IMR-90 (cell line): ENCODE measurements at regions not wholly inside any gene's neighbourhood (a gene's known extent, or its start where the extent isn't known, plus 50 kb on each side); places are given as distances from the start of the nearest gene placed in this dataset.

Experiments
- ATAC-seq: fragments of 200-7000 bp; cut with Tn5 transposase; 2 replicates; pipeline ENCODE4 v1.9.1; 2020; ENCODE audit warnings: low read depth, mild to moderate bottlenecking, moderate library complexity
- BruUV-seq: library from RNA; stranded (reverse); fragments of 400-500 nt; replicated peaks from 2 replicates; lab custom pipeline; 2021; lab: Mats Ljungman, UMichigan
- CTCF ChIA-PET: fragments of 300-600 bp; formaldehyde crosslinking; extraction: SDS; loops from one replicate; lab custom pipeline; 2021; ENCODE audit warnings: antibody characterized with exemption; lab: Yijun Ruan, JAX
- POLR2A ChIA-PET: fragments of 300-600 bp; sonication (Branson Sonifier 250); formaldehyde crosslinking; loops from one replicate; lab custom pipeline; 2022; ENCODE audit warnings: antibody characterized with exemption; ENCODE audit not compliant: unreplicated experiment; lab: Charles Lee
- DNase-seq: peaks from one replicate; pipeline ENCODE4 v3.0.0; 2013
- H2AFZ ChIP-seq: replicated peaks from 2 replicates; pipeline ENCODE3; 2013; ENCODE audit warnings: low read length, mild to moderate bottlenecking; ENCODE audit not compliant: poor library complexity
- H2AK5ac ChIP-seq: 2 replicates; pipeline ENCODE4 v1.6.1; 2013; ENCODE audit warnings: low read depth, low read length, inconsistent platforms
- H2AK9ac ChIP-seq: replicated peaks from 2 replicates; pipeline ENCODE3; 2013; ENCODE audit warnings: mild to moderate bottlenecking, low read depth, low read length, moderate library complexity; ENCODE audit not compliant: poor library complexity
- H2BK120ac ChIP-seq: 2 replicates; pipeline ENCODE4 v1.6.1; 2013; ENCODE audit warnings: low read depth, low read length, inconsistent platforms
- H2BK15ac ChIP-seq: 3 replicates; pipeline ENCODE4 v1.6.1; 2013; ENCODE audit warnings: low read depth, low read length, inconsistent platforms
- H2BK20ac ChIP-seq: 2 replicates; pipeline ENCODE4 v1.6.1; 2013; ENCODE audit warnings: low read depth, mild to moderate bottlenecking, inconsistent platforms, low read length, moderate library complexity
- H2BK5ac ChIP-seq: 2 replicates; pipeline ENCODE4 v1.6.1; 2013; ENCODE audit warnings: mild to moderate bottlenecking, low read depth, low read length, inconsistent platforms; ENCODE audit not compliant: poor library complexity, severe bottlenecking
- H3K14ac ChIP-seq: replicated peaks from 2 replicates; pipeline ENCODE4 v1.6.1; 2013; ENCODE audit warnings: low read depth, low read length, inconsistent platforms
- H3K18ac ChIP-seq: 2 replicates; pipeline ENCODE4 v1.6.1; 2013; ENCODE audit warnings: low read depth, low read length, control low read depth
- H3K23ac ChIP-seq: 2 replicates; pipeline ENCODE4 v1.6.1; 2013; ENCODE audit warnings: low read depth, low read length, inconsistent platforms
- H3K27ac ChIP-seq: 2 replicates; pipeline ENCODE4 v1.5.1; 2013; ENCODE audit warnings: mild to moderate bottlenecking, control low read depth, low read length; ENCODE audit not compliant: insufficient read depth
- H3K27me3 ChIP-seq: 2 replicates; pipeline ENCODE4 v1.6.1; 2013; ENCODE audit warnings: low read length; ENCODE audit not compliant: control insufficient read depth, insufficient read depth
- H3K36me3 ChIP-seq: 2 replicates; pipeline ENCODE4 v1.6.1; 2013; ENCODE audit warnings: low read length, mixed read lengths; ENCODE audit not compliant: control insufficient read depth, insufficient read depth
- H3K4ac ChIP-seq: 2 replicates; pipeline ENCODE4 v1.6.1; 2013; ENCODE audit warnings: low read depth, low read length, inconsistent platforms
- H3K4me1 ChIP-seq: 2 replicates; pipeline ENCODE4 v1.6.1; 2013; ENCODE audit warnings: low read length, mixed read lengths; ENCODE audit not compliant: control insufficient read depth, insufficient read depth
- H3K4me2 ChIP-seq: 2 replicates; pipeline ENCODE4 v1.6.1; 2013; ENCODE audit warnings: low read depth, mild to moderate bottlenecking, control low read depth, low read length, moderate library complexity
- H3K4me3 ChIP-seq: 2 replicates; pipeline ENCODE4 v1.5.1; 2013; ENCODE audit warnings: low read depth, mild to moderate bottlenecking, control low read depth, low read length, moderate library complexity; ENCODE audit not compliant: insufficient read depth
- H3K56ac ChIP-seq: 2 replicates; pipeline ENCODE4 v1.6.1; 2013; ENCODE audit warnings: low read length, inconsistent platforms; ENCODE audit not compliant: insufficient read depth; ENCODE audit errors: extremely low read depth
- H3K79me1 ChIP-seq, 2 experiments: 2 replicates each; pipeline ENCODE4 v1.6.1; 2013; ENCODE audit warnings: low read length in 2 of 2, inconsistent platforms in 1 of 2, low read depth in 1 of 2
- H3K9ac ChIP-seq: 2 replicates; pipeline ENCODE4 v1.6.1; 2013; ENCODE audit warnings: low read depth, low read length, control low read depth
- H3K9me1 ChIP-seq: 2 replicates; pipeline ENCODE4 v1.6.1; 2013; ENCODE audit warnings: low read length, inconsistent platforms; ENCODE audit not compliant: insufficient read depth
- H3K9me3 ChIP-seq: 2 replicates; pipeline ENCODE4 v1.6.1; 2013; ENCODE audit warnings: low read length; ENCODE audit not compliant: control insufficient read depth, insufficient read depth
- H4K20me1 ChIP-seq: 2 replicates; pipeline ENCODE4 v1.6.1; 2013; ENCODE audit warnings: low read length, inconsistent platforms; ENCODE audit not compliant: insufficient read depth
- H4K5ac ChIP-seq: 2 replicates; pipeline ENCODE4 v1.6.1; 2013; ENCODE audit warnings: mild to moderate bottlenecking, low read depth, low read length, control low read depth
- H4K8ac ChIP-seq, 2 experiments: 2 replicates each; pipeline ENCODE4 v1.6.1; 2013; ENCODE audit warnings: low read depth in 2 of 2, low read length in 2 of 2, control low read depth in 1 of 2, inconsistent platforms in 1 of 2
- H4K91ac ChIP-seq: 2 replicates; pipeline ENCODE4 v1.6.1; 2013; ENCODE audit warnings: low read depth, low read length, inconsistent platforms; ENCODE audit not compliant: insufficient read depth
- BHLHE40 ChIP-seq: fragments of 150-350 bp; IDR thresholded peaks from 2 replicates; pipeline ENCODE4 v1.6.1; 2016; ENCODE audit warnings: mild to moderate bottlenecking, low read depth, low read length
- CEBPB ChIP-seq: IDR thresholded peaks from 2 replicates; pipeline ENCODE4 v1.6.1; 2012; ENCODE audit warnings: low read depth, low read length, improper control_type of control experiment
- CHD1 ChIP-seq: IDR thresholded peaks from 2 replicates; pipeline ENCODE4 v1.6.1; 2012; ENCODE audit warnings: low read depth, low read length, improper control_type of control experiment
- ELK1 ChIP-seq: fragments of 150-350 bp; IDR thresholded peaks from 2 replicates; pipeline ENCODE4 v1.6.1; 2016; ENCODE audit warnings: low read depth, mild to moderate bottlenecking, low read length, moderate library complexity, borderline replicate concordance
- FOS ChIP-seq: fragments of 150-350 bp; IDR thresholded peaks from 2 replicates; pipeline ENCODE4 v1.6.1; 2016; ENCODE audit warnings: low read depth, low read length
- MAFK ChIP-seq: IDR thresholded peaks from 2 replicates; pipeline ENCODE4 v1.6.1; 2012; ENCODE audit warnings: low read depth, low read length, improper control_type of control experiment
- MAZ ChIP-seq: IDR thresholded peaks from 2 replicates; pipeline ENCODE4 v1.6.1; 2012; ENCODE audit warnings: low read depth, mild to moderate bottlenecking, low read length, improper control_type of control experiment, moderate library complexity, borderline replicate concordance
- POLR2A ChIP-seq: IDR thresholded peaks from 2 replicates; pipeline ENCODE4 v1.6.1; 2012; ENCODE audit warnings: mild to moderate bottlenecking, low read depth, low read length
- RCOR1 ChIP-seq: IDR thresholded peaks from 2 replicates; pipeline ENCODE4 v1.6.1; 2012; ENCODE audit warnings: mild to moderate bottlenecking, low read length, improper control_type of control experiment; ENCODE audit not compliant: insufficient replicate concordance
- RFX5 ChIP-seq: IDR thresholded peaks from 2 replicates; pipeline ENCODE4 v1.8.0; 2012; ENCODE audit warnings: low read depth, mild to moderate bottlenecking, low read length, moderate library complexity
- SMC3 ChIP-seq: fragments of 150-350 bp; IDR thresholded peaks from 2 replicates; pipeline ENCODE4 v1.6.1; 2016; ENCODE audit warnings: low read depth, mild to moderate bottlenecking, antibody characterized with exemption, low read length, moderate library complexity
- WGBS, 2 experiments: methylation state at CpG; one replicate each; pipeline versions ENCODE4 v1.1.5 to v1.1.7; 2013; ENCODE audit warnings: missing lambda C conversion rate in 2 of 2; ENCODE audit not compliant: insufficient read length in 1 of 2; ENCODE audit errors: extremely low coverage in 2 of 2; 5-methylcytosine and 5-hydroxymethylcytosine counted together
- dilution Hi-C: fragments of 300-500 bp; cut with HindIII; formaldehyde crosslinking; loops from one replicate; pipeline ENCODE4 v1.14.3; 2018; ENCODE audit warnings: low sequenced_read_pairs; ENCODE audit not compliant: unreplicated experiment
- in situ Hi-C: fragments of 300-500 bp; cut with MboI; formaldehyde crosslinking; loops from 3 replicates; pipeline ENCODE4 v1.14.3; 2019; ENCODE audit warnings: low sequenced_read_pairs, inconsistent platforms, mixed read lengths
- intact Hi-C: fragments of 100-400 bp; cut with micrococcal nuclease; formaldehyde crosslinking; loops from 2 replicates; pipeline ENCODE4 v1.10.0; 2022
- TF ChIP-seq, protein P1 (sequence below): conservative IDR thresholded peaks from 2 replicates; pipeline ENCODE4 v1.5.1; 2012; ENCODE audit warnings: mild to moderate bottlenecking, low read depth, low read length, improper control_type of control experiment
- TF ChIP-seq, protein P2 (sequence below): fragments of 150-350 bp; IDR thresholded peaks from 2 replicates; pipeline ENCODE4 v1.6.1; 2017; ENCODE audit warnings: mild to moderate bottlenecking, antibody characterized with exemption, low read length, low read depth

- BruUV-seq, result no TSS peak
These were observed 1404.0 kb downstream of the AACS start for GRCh38 chr12:126469211-126469610.

More at GRCh38 chr12:126469211-126469610, 1404.0 kb downstream of the AACS start:
- no peak overlapping the region for H3K56ac ChIP-seq
- H2BK15ac ChIP-seq, result no peak overlapping the region
- peaks cover 10% of the 10 kb centered on the region; the same call in 1 of the 2 replicates for H3K9me3 ChIP-seq
- no peak overlapping the region for H2AK9ac ChIP-seq
- no peak overlapping the region for H3K27ac ChIP-seq
- no peak overlapping the region for H2AK5ac ChIP-seq
- H2AFZ ChIP-seq, result no peak overlapping the region
- no peak overlapping the region for H4K91ac ChIP-seq
- WGBS, 2 experiments, result no CpG with 5 or more reads among the region's 2 CpGs
- no peak overlapping the region for H3K9ac ChIP-seq
- H3K4me2 ChIP-seq, result no peak overlapping the region
- H4K8ac ChIP-seq, result no peak overlapping the region
- no peaks in the 10 kb centered on the region for H3K79me1 ChIP-seq
- no peaks in the 10 kb centered on the region for H3K4me1 ChIP-seq
- TF ChIP-seq BHLHE40 (no peak), RFX5 (no peak), MAFK (no peak), SMC3 (no peak), MAZ (no peak), RCOR1 (no peak), FOS (no peak), CEBPB (no peak), POLR2A (no peak), CHD1 (no peak), ELK1 (no peak)
- TF ChIP-seq, protein P1, sequence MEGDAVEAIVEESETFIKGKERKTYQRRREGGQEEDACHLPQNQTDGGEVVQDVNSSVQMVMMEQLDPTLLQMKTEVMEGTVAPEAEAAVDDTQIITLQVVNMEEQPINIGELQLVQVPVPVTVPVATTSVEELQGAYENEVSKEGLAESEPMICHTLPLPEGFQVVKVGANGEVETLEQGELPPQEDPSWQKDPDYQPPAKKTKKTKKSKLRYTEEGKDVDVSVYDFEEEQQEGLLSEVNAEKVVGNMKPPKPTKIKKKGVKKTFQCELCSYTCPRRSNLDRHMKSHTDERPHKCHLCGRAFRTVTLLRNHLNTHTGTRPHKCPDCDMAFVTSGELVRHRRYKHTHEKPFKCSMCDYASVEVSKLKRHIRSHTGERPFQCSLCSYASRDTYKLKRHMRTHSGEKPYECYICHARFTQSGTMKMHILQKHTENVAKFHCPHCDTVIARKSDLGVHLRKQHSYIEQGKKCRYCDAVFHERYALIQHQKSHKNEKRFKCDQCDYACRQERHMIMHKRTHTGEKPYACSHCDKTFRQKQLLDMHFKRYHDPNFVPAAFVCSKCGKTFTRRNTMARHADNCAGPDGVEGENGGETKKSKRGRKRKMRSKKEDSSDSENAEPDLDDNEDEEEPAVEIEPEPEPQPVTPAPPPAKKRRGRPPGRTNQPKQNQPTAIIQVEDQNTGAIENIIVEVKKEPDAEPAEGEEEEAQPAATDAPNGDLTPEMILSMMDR, result no peak
- TF ChIP-seq, protein P2, sequence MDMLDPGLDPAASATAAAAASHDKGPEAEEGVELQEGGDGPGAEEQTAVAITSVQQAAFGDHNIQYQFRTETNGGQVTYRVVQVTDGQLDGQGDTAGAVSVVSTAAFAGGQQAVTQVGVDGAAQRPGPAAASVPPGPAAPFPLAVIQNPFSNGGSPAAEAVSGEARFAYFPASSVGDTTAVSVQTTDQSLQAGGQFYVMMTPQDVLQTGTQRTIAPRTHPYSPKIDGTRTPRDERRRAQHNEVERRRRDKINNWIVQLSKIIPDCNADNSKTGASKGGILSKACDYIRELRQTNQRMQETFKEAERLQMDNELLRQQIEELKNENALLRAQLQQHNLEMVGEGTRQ, result no peak
- ChIA-PET POLR2A (no interaction called here), CTCF (no interaction called here)
- dilution Hi-C loops (no loop called here), intact Hi-C loops (no loop called here), in situ Hi-C loops (no loop called here)
- H2BK120ac ChIP-seq, result no peak overlapping the region
- H3K9me1 ChIP-seq, result no peaks in the 10 kb centered on the region
- no peak overlapping the region for H4K5ac ChIP-seq
- H3K36me3 ChIP-seq, result no peaks in the 10 kb centered on the region
- H4K20me1 ChIP-seq, result no peaks in the 10 kb centered on the region
- no peak overlapping the region for H3K4me3 ChIP-seq
- H2BK20ac ChIP-seq, result no peak overlapping the region
- H3K4ac ChIP-seq, result no peak overlapping the region
- H2BK5ac ChIP-seq, result no peak overlapping the region
- no peak overlapping the region for H3K23ac ChIP-seq
- DNase-seq (no peak), ATAC-seq (no peak)
- no peak overlapping the region for H3K14ac ChIP-seq
- H3K18ac ChIP-seq, result no peak overlapping the region
- H3K27me3 ChIP-seq, result no peaks in the 10 kb centered on the region
